Nephron (organoid): ENCODE measurements at regions not wholly inside any gene's neighbourhood (a gene's known extent, or its start where the extent isn't known, plus 50 kb on each side); places are given as distances from the start of the nearest gene placed in this dataset.

Experiments
- H3K27ac Mint-ChIP-seq, 3 experiments: 2 replicates each; pipeline ENCODE4 v1.8.0; 2020; ENCODE audit warnings: mixed read lengths in 3 of 3, mild to moderate bottlenecking in 2 of 3, moderate library complexity in 1 of 3
- H3K27me3 Mint-ChIP-seq: 2 replicates; pipeline ENCODE4 v1.8.0; 2021; ENCODE audit warnings: low read depth, mild to moderate bottlenecking, moderate library complexity, mixed read lengths
- H3K36me3 Mint-ChIP-seq: 2 replicates; pipeline ENCODE4 v1.8.0; 2020; ENCODE audit warnings: low read depth, mixed read lengths
- H3K4me1 Mint-ChIP-seq: 2 replicates; pipeline ENCODE4 v1.8.0; 2020; ENCODE audit warnings: mixed read lengths
- H3K4me3 Mint-ChIP-seq, 3 experiments: 2 replicates each; pipeline ENCODE4 v1.8.0; 2020; ENCODE audit warnings: mild to moderate bottlenecking in 3 of 3, mixed read lengths in 3 of 3, moderate library complexity in 2 of 3
- H3K9me3 Mint-ChIP-seq: 2 replicates; pipeline ENCODE4 v1.8.0; 2020; ENCODE audit warnings: mixed read lengths
- TF ChIP-seq, protein P1 (sequence below), 3 experiments: fragments of 200-600 bp; sonication (generic); IDR thresholded peaks; one replicate each; pipeline ENCODE4 v1.5.0; 2021; ENCODE audit warnings: antibody characterized with exemption in 3 of 3; ENCODE audit not compliant: unreplicated experiment in 3 of 3

DNA sequence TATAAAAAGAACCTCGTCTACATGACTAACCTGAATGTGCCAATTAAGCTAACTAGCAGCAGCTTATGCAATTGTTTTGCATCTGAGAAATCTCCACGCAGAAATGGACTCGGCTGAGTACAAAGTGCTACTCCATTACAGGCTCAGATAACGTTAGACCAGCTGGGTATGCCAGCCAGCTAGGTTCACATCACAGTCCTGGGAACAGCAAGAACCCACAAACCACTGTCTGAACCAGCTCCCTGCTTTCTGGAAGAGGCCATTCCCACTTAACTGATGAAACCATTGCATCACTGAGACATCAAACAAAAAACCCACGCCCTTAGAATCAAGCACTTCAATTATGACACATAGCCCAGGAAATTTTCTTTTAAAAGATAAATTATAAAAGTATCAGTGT lies 202.7 kb downstream of the CYRIA start:
- TF ChIP-seq, protein P1, sequence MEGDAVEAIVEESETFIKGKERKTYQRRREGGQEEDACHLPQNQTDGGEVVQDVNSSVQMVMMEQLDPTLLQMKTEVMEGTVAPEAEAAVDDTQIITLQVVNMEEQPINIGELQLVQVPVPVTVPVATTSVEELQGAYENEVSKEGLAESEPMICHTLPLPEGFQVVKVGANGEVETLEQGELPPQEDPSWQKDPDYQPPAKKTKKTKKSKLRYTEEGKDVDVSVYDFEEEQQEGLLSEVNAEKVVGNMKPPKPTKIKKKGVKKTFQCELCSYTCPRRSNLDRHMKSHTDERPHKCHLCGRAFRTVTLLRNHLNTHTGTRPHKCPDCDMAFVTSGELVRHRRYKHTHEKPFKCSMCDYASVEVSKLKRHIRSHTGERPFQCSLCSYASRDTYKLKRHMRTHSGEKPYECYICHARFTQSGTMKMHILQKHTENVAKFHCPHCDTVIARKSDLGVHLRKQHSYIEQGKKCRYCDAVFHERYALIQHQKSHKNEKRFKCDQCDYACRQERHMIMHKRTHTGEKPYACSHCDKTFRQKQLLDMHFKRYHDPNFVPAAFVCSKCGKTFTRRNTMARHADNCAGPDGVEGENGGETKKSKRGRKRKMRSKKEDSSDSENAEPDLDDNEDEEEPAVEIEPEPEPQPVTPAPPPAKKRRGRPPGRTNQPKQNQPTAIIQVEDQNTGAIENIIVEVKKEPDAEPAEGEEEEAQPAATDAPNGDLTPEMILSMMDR (IDR thresholded peaks at IDR 0.05; ENCODE audit: unreplicated experiment in 3 of 3): no peak
- H3K36me3 Mint-ChIP-seq: peaks cover 7% of the 10 kb centered on the region
- peaks cover 3% of the 10 kb centered on the region for H3K27me3 Mint-ChIP-seq
- H3K4me3 Mint-ChIP-seq: no peak overlapping the region
- peaks cover 14% of the 10 kb centered on the region for H3K9me3 Mint-ChIP-seq
- no peak overlapping the region for H3K27ac Mint-ChIP-seq
- no peaks in the 10 kb centered on the region for H3K4me1 Mint-ChIP-seq

DNA sequence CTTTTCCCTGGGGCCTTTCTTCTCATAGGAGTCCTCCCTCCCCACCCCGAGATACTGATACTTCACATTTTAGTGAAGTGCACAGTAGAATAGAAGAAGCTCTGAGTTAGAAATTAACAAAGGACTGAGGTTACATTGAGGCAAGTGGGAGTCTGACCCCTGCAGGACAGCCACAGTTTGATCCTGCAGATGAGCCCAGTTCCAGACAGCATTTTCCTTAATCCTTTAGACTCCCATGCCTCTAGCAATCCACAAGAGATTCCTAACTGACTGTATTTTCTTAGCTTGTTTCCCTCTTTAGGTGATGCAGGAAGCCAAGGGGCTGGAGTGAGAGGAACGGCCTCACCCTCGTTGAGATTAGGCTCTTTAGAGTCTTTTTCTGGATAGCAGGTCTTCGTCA lies 204.0 kb downstream of the CYRIA start:
- Mint-ChIP-seq H3K27ac (no peak overlapping the region), H3K4me1 (no peaks in the 10 kb centered on the region), H3K4me3 (no peak overlapping the region), H3K36me3 (peaks cover 9% of the 10 kb centered on the region), H3K27me3 (peaks cover 3% of the 10 kb centered on the region), H3K9me3 (peaks cover 16% of the 10 kb centered on the region)
- TF ChIP-seq, protein P1 (IDR thresholded peaks at IDR 0.05; ENCODE audit: unreplicated experiment in 3 of 3): no peak

DNA sequence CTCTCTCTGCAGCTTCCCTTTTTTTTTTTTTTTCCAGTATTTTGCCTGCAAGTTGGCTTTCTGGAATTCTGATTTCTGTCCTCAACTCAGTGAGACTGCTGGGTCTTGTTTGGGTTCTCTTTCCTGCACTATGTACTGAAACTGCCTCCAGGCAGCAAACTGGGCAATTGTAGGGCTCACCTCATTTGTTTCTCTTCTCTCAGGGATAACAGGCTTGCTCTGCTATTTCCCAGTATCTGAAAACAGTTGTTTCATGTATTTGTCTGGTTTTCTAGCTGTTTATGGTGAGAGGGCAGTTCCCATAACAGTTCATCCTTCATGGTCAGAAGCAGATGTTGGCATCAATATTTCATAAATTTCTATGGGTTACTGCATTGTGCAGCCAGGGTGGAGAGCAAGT lies 206.0 kb downstream of the CYRIA start:
- no peaks in the 10 kb centered on the region for H3K4me1 Mint-ChIP-seq
- peaks cover 9% of the 10 kb centered on the region for H3K36me3 Mint-ChIP-seq
- H3K27ac Mint-ChIP-seq: no peak overlapping the region
- TF ChIP-seq, protein P1 (IDR thresholded peaks at IDR 0.05; ENCODE audit: unreplicated experiment in 3 of 3): no peak
- no peak overlapping the region for H3K4me3 Mint-ChIP-seq
- H3K27me3 Mint-ChIP-seq: peaks cover 3% of the 10 kb centered on the region
- H3K9me3 Mint-ChIP-seq: peaks cover 16% of the 10 kb centered on the region

DNA sequence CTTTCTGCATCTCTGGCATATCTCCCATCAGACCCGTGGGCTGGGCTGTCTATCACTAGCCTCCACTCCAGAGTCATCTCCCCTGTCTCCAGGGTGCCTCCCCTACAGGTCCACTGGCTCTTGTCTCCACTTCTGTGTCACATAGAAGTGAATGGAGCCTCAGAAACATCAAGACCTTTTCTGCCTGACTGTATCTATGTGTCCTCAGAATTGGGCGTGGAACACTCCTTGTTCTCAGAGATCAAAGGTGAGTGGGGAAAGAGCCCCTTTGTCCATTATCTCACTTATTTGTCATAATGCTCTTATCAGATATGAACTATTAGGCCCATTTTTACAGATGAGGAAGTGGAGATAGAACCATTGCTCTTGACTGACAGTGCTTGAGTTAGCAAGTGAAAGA lies 211.0 kb downstream of the CYRIA start:
- no peak overlapping the region for H3K27ac Mint-ChIP-seq
- no peak overlapping the region for H3K4me3 Mint-ChIP-seq
- peaks cover 9% of the 10 kb centered on the region for H3K36me3 Mint-ChIP-seq
- no peaks in the 10 kb centered on the region for H3K4me1 Mint-ChIP-seq
- TF ChIP-seq, protein P1 (IDR thresholded peaks at IDR 0.05; ENCODE audit: unreplicated experiment in 3 of 3): no peak
- H3K9me3 Mint-ChIP-seq: peaks cover 16% of the 10 kb centered on the region
- H3K27me3 Mint-ChIP-seq: no peaks in the 10 kb centered on the region

DNA sequence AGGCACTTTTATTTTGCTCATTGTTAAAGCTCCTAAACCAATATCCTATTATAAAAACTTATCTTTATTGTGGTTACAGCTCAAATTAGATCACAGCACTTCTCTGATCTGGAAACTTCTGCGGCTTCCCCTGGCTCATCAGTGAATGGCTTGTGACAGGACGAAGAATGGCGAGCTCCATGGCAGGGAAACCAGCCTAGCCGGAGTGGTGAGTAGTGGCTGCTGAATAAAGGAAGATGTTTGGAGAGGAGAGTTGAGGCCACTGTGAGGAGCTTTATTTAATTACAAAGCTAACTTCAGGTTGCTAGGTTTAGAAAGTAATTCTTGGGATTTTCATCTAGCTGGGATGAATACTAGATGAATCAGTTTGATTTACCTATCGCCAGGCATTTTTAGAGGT lies 213.5 kb downstream of the CYRIA start:
- Mint-ChIP-seq H3K9me3 (no peaks in the 10 kb centered on the region), H3K4me3 (no peak overlapping the region), H3K27me3 (no peaks in the 10 kb centered on the region), H3K36me3 (no peaks in the 10 kb centered on the region), H3K27ac (no peak overlapping the region), H3K4me1 (no peaks in the 10 kb centered on the region)
- TF ChIP-seq, protein P1 (IDR thresholded peaks at IDR 0.05; ENCODE audit: unreplicated experiment in 3 of 3): no peak

DNA sequence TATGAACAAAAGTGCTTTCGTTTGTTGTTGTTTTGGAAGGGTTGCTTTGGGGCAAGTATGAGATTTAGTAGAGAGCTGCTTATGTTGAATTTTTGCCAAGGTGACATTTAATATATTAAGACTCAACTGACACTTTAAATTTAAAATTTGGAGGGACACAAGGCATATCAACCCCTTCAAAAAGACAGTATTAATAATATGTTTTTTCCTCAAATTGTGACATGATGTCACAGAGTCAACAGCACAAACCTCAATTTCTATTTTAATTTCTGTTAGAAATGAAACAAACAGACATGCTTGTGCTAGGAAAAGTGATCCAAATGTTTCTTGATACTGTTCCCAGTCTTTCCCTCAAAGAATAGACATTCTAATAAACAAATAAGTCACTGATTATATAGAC lies 218.9 kb downstream of the CYRIA start:
- H3K36me3 Mint-ChIP-seq: no peaks in the 10 kb centered on the region

More for the DNA sequence above, 218.9 kb downstream of the CYRIA start:
- Mint-ChIP-seq H3K4me1 (no peaks in the 10 kb centered on the region), H3K9me3 (no peaks in the 10 kb centered on the region), H3K27me3 (no peaks in the 10 kb centered on the region), H3K27ac (no peak overlapping the region), H3K4me3 (no peak overlapping the region)
- TF ChIP-seq, protein P1 (IDR thresholded peaks at IDR 0.05; ENCODE audit: unreplicated experiment in 3 of 3): no peak
